ENCODE measurements at regions not wholly inside any gene's neighbourhood (a gene's known extent, or its start where the extent isn't known, plus 50 kb on each side); places are given as distances from the start of the nearest gene placed in this dataset.

GRCh38 chr15:38019066-38019465, 84.6 kb downstream of the TMCO5A start (continued):
- TF ChIP-seq TCF12 (IDR thresholded peaks at IDR 0.05): no peak
- no peak for TF ChIP-seq RAD21 (IDR thresholded peaks at IDR 0.05; ENCODE audit: low read length)

- H4K20me1 ChIP-seq (ENCODE audit: insufficient read depth): no peaks in the 10 kb centered on the region
- no peaks in the 10 kb centered on the region for H3K9me2 ChIP-seq
- TF ChIP-seq CHD2 (IDR thresholded peaks at IDR 0.05; ENCODE audit: low read length, partially characterized antibody) (no peak), GATA2 (CRISPR knock-in tag; IDR thresholded peaks at IDR 0.05) (no peak), RFX5 (IDR thresholded peaks at IDR 0.05; ENCODE audit: low read length) (no peak), NRF1 (IDR thresholded peaks at IDR 0.05; ENCODE audit: low read depth, low read length) (no peak), ELF1 (IDR thresholded peaks at IDR 0.05) (no peak), ZBTB33 (IDR thresholded peaks at IDR 0.05; ENCODE audit: borderline replicate concordance, low read depth) (no peak), JUND (IDR thresholded peaks at IDR 0.05) (no peak), MXI1 (IDR thresholded peaks at IDR 0.05; ENCODE audit: low read depth, low read length) (no peak), MEF2A (IDR thresholded peaks at IDR 0.05; ENCODE audit: borderline replicate concordance, low read depth) (no peak), TAF1 (IDR thresholded peaks at IDR 0.05; ENCODE audit: borderline replicate concordance, low read depth, low read length) (no peak), RAD21 (IDR thresholded peaks at IDR 0.05; ENCODE audit: low read length) (no peak), EZH2phosphoT487 (IDR thresholded peaks at IDR 0.05; ENCODE audit: borderline replicate concordance, low read depth) (no peak), FOXM1 (IDR thresholded peaks at IDR 0.05; ENCODE audit: low read depth) (no peak), NFIC (IDR thresholded peaks at IDR 0.05; ENCODE audit: borderline replicate concordance) (no peak), TCF12 (IDR thresholded peaks at IDR 0.05) (no peak), PBX3 (IDR thresholded peaks at IDR 0.05) (no peak), SMC3 (IDR thresholded peaks at IDR 0.05; ENCODE audit: low read depth, low read length) (no peak)
- 82% methylated on average over 1 of the region's 1 CpG for WGBS (ENCODE audit: low lambda C conversion rate)
- no peaks in the 10 kb centered on the region for H3K9me3 ChIP-seq
- ChIA-PET POLR2A (interaction anchor here (0.6 kb wide), 1 partner anchor 36 kb away, joined by 7 read pairs; no protein-coding TSS in a partner anchor), CTCF (interaction anchor here (1.0 to 2.5 kb wide), 3 partner anchors 16 to 128 kb away, joined by 4 to 9 read pairs (median 5); no protein-coding TSS in a partner anchor)
- H3K27ac ChIP-seq (ENCODE audit: low read depth in 2 of 2, low read length in 1 of 2): no peak overlapping the region
- no peak overlapping the region for H3K9ac ChIP-seq
- H3K4me1 ChIP-seq (ENCODE audit: control insufficient read depth in 1 of 2, insufficient read depth in 2 of 2, low read depth in 1 of 2, low read length in 1 of 2): no peaks in the 10 kb centered on the region
- DNase-seq: no peak
- H3K36me3 ChIP-seq (replicated peaks in 1 of 2; ENCODE audit: control insufficient read depth in 1 of 2, insufficient read depth in 2 of 2, low read length in 1 of 2): no peaks in the 10 kb centered on the region
- no peak overlapping the region for H3K4me3 ChIP-seq (ENCODE audit: low read depth in 2 of 2, low read length in 1 of 2)
- no peaks in the 10 kb centered on the region for H3K27me3 ChIP-seq (ENCODE audit: insufficient read depth)
- H2AFZ ChIP-seq (ENCODE audit: low read depth): no peak overlapping the region
- H3K79me2 ChIP-seq (ENCODE audit: insufficient read depth): no peaks in the 10 kb centered on the region; the same call in 1 of the 2 replicates
- no peak overlapping the region for H3K4me2 ChIP-seq
- no peaks in the 10 kb centered on the region for H3F3A ChIP-seq (replicated peaks; ENCODE audit: insufficient read depth)
Observed at GRCh38 chr15:38021259-38021658, 86.8 kb downstream of the TMCO5A start.

All from SK-N-SH (cell line).